ENCODE measurements at regions not wholly inside any gene's neighbourhood (a gene's known extent, or its start where the extent isn't known, plus 50 kb on each side); places are given as distances from the start of the nearest gene placed in this dataset.

- ATAC-seq = no peak
- Histone ChIP-seq H3K9me3 (ENCODE audit: control insufficient read depth, insufficient read depth, low read length) (peaks cover 2% of the 10 kb centered on the region), H3K27me3 (ENCODE audit: control insufficient read depth, insufficient read depth, low read length) (no peaks in the 10 kb centered on the region), H3K4me3 (ENCODE audit: low read length) (no peak overlapping the region), H3K36me3 (ENCODE audit: control insufficient read depth, insufficient read depth, low read length) (no peaks in the 10 kb centered on the region), H3K27ac (ENCODE audit: low read length) (no peak overlapping the region), H3K4me1 (ENCODE audit: control insufficient read depth, insufficient read depth, low read length) (no peaks in the 10 kb centered on the region)
- no peak overlapping the region for H3K27ac Mint-ChIP-seq
- no peak overlapping the region for H3K4me3 Mint-ChIP-seq
- no peaks in the 10 kb centered on the region for H3K36me3 Mint-ChIP-seq
- H3K27me3 Mint-ChIP-seq (ENCODE audit: low read depth in 2 of 2) = no peaks in the 10 kb centered on the region
- no peaks in the 10 kb centered on the region for H3K9me3 Mint-ChIP-seq
- 83% methylated on average over 6 of the region's 6 CpGs for WGBS (ENCODE audit: insufficient coverage)
- intact Hi-C loops (cut with micrococcal nuclease) = no loop called here
- no peak for TF ChIP-seq CTCF (IDR thresholded peaks at IDR 0.05)
- no peak for DNase-seq
- H3K4me1 Mint-ChIP-seq = no peaks in the 10 kb centered on the region
These were observed 1069.1 kb downstream of the EFNA5 start for GRCh38 chr5:106601620-106602019.

- intact Hi-C loops (cut with micrococcal nuclease) = no loop called here
- Mint-ChIP-seq H3K36me3 (no peaks in the 10 kb centered on the region), H3K9me3 (peaks cover 0 to under 1% of the 10 kb centered on the region in 2 donors), H3K4me1 (no peaks in the 10 kb centered on the region), H3K27me3 (ENCODE audit: low read depth in 2 of 2) (no peaks in the 10 kb centered on the region), H3K4me3 (no peak overlapping the region), H3K27ac (no peak overlapping the region)
- H3K36me3 ChIP-seq (ENCODE audit: control insufficient read depth, insufficient read depth, low read length) = no peaks in the 10 kb centered on the region
- H3K27ac ChIP-seq (ENCODE audit: low read length) = no peak overlapping the region
- H3K9me3 ChIP-seq (ENCODE audit: control insufficient read depth, insufficient read depth, low read length) = peaks cover 2% of the 10 kb centered on the region
- H3K27me3 ChIP-seq (ENCODE audit: control insufficient read depth, insufficient read depth, low read length) = no peaks in the 10 kb centered on the region
- no peak for DNase-seq
- no peak for TF ChIP-seq CTCF (IDR thresholded peaks at IDR 0.05)
- H3K4me3 ChIP-seq (ENCODE audit: low read length) = no peak overlapping the region
- no peaks in the 10 kb centered on the region for H3K4me1 ChIP-seq (ENCODE audit: control insufficient read depth, insufficient read depth, low read length)
- WGBS (ENCODE audit: insufficient coverage) = no CpG with 5 or more reads among the region's 1 CpG
- ATAC-seq = no peak
These were observed 1069.9 kb downstream of the EFNA5 start for GRCh38 chr5:106600803-106601202.

- Mint-ChIP-seq H3K4me1 (no peaks in the 10 kb centered on the region), H3K36me3 (no peaks in the 10 kb centered on the region), H3K27ac (no peak overlapping the region), H3K4me3 (no peak overlapping the region), H3K9me3 (peaks cover 0 to 2% of the 10 kb centered on the region in 2 donors), H3K27me3 (ENCODE audit: low read depth in 2 of 2) (no peaks in the 10 kb centered on the region)
- H3K4me1 ChIP-seq (ENCODE audit: control insufficient read depth, insufficient read depth, low read length) = no peaks in the 10 kb centered on the region
- H3K27ac ChIP-seq (ENCODE audit: low read length) = no peak overlapping the region
- intact Hi-C loops (cut with micrococcal nuclease) = no loop called here
- H3K4me3 ChIP-seq (ENCODE audit: low read length) = no peak overlapping the region
- no peak for DNase-seq
- no peaks in the 10 kb centered on the region for H3K36me3 ChIP-seq (ENCODE audit: control insufficient read depth, insufficient read depth, low read length)
- no peak for TF ChIP-seq CTCF (IDR thresholded peaks at IDR 0.05)
- WGBS (ENCODE audit: insufficient coverage) = 85% methylated on average over 1 of the region's 2 CpGs
- ATAC-seq = no peak
- H3K9me3 ChIP-seq (ENCODE audit: control insufficient read depth, insufficient read depth, low read length) = no peaks in the 10 kb centered on the region
- no peaks in the 10 kb centered on the region for H3K27me3 ChIP-seq (ENCODE audit: control insufficient read depth, insufficient read depth, low read length)
These were observed 1074.9 kb downstream of the EFNA5 start for GRCh38 chr5:106595864-106596263.

GRCh38 chr5:106584268-106584667, 1086.5 kb downstream of the EFNA5 start:
- Histone ChIP-seq H3K9me3 (ENCODE audit: control insufficient read depth, insufficient read depth, low read length) (no peaks in the 10 kb centered on the region), H3K36me3 (ENCODE audit: control insufficient read depth, insufficient read depth, low read length) (no peaks in the 10 kb centered on the region), H3K4me3 (ENCODE audit: low read length) (no peak overlapping the region), H3K27me3 (ENCODE audit: control insufficient read depth, insufficient read depth, low read length) (no peaks in the 10 kb centered on the region), H3K27ac (ENCODE audit: low read length) (no peak overlapping the region), H3K4me1 (ENCODE audit: control insufficient read depth, insufficient read depth, low read length) (no peaks in the 10 kb centered on the region)
- no peak for ATAC-seq
- Mint-ChIP-seq H3K4me1 (no peaks in the 10 kb centered on the region), H3K36me3 (no peaks in the 10 kb centered on the region), H3K27ac (no peak overlapping the region), H3K27me3 (ENCODE audit: low read depth in 2 of 2) (no peaks in the 10 kb centered on the region), H3K4me3 (no peak overlapping the region), H3K9me3 (peaks cover 2% of the 10 kb centered on the region in 2 donors)
- no peak for DNase-seq
- intact Hi-C loops (cut with micrococcal nuclease) = no loop called here
- WGBS (ENCODE audit: insufficient coverage) = 96% methylated on average over 8 of the region's 10 CpGs
- no peak for TF ChIP-seq CTCF (IDR thresholded peaks at IDR 0.05)

All from natural killer cell (primary cell).